IMR-90 (cell line): ENCODE measurements at regions not wholly inside any gene's neighbourhood (a gene's known extent, or its start where the extent isn't known, plus 50 kb on each side); places are given as distances from the start of the nearest gene placed in this dataset.

Experiments
- ATAC-seq: fragments of 200-7000 bp; cut with Tn5 transposase; 2 replicates; pipeline ENCODE4 v1.9.1; 2020; ENCODE audit warnings: low read depth, mild to moderate bottlenecking, moderate library complexity
- BruUV-seq: library from RNA; stranded (reverse); fragments of 400-500 nt; replicated peaks from 2 replicates; lab custom pipeline; 2021; lab: Mats Ljungman, UMichigan
- CTCF ChIA-PET: fragments of 300-600 bp; formaldehyde crosslinking; extraction: SDS; loops from one replicate; lab custom pipeline; 2021; ENCODE audit warnings: antibody characterized with exemption; lab: Yijun Ruan, JAX
- POLR2A ChIA-PET: fragments of 300-600 bp; sonication (Branson Sonifier 250); formaldehyde crosslinking; loops from one replicate; lab custom pipeline; 2022; ENCODE audit warnings: antibody characterized with exemption; ENCODE audit not compliant: unreplicated experiment; lab: Charles Lee
- DNase-seq: peaks from one replicate; pipeline ENCODE4 v3.0.0; 2013
- H2AFZ ChIP-seq: replicated peaks from 2 replicates; pipeline ENCODE3; 2013; ENCODE audit warnings: low read length, mild to moderate bottlenecking; ENCODE audit not compliant: poor library complexity
- H2AK5ac ChIP-seq: 2 replicates; pipeline ENCODE4 v1.6.1; 2013; ENCODE audit warnings: low read depth, low read length, inconsistent platforms
- H2AK9ac ChIP-seq: replicated peaks from 2 replicates; pipeline ENCODE3; 2013; ENCODE audit warnings: mild to moderate bottlenecking, low read depth, low read length, moderate library complexity; ENCODE audit not compliant: poor library complexity
- H2BK120ac ChIP-seq: 2 replicates; pipeline ENCODE4 v1.6.1; 2013; ENCODE audit warnings: low read depth, low read length, inconsistent platforms
- H2BK15ac ChIP-seq: 3 replicates; pipeline ENCODE4 v1.6.1; 2013; ENCODE audit warnings: low read depth, low read length, inconsistent platforms
- H2BK20ac ChIP-seq: 2 replicates; pipeline ENCODE4 v1.6.1; 2013; ENCODE audit warnings: low read depth, mild to moderate bottlenecking, inconsistent platforms, low read length, moderate library complexity
- H2BK5ac ChIP-seq: 2 replicates; pipeline ENCODE4 v1.6.1; 2013; ENCODE audit warnings: mild to moderate bottlenecking, low read depth, low read length, inconsistent platforms; ENCODE audit not compliant: poor library complexity, severe bottlenecking
- H3K14ac ChIP-seq: replicated peaks from 2 replicates; pipeline ENCODE4 v1.6.1; 2013; ENCODE audit warnings: low read depth, low read length, inconsistent platforms
- H3K18ac ChIP-seq: 2 replicates; pipeline ENCODE4 v1.6.1; 2013; ENCODE audit warnings: low read depth, low read length, control low read depth
- H3K23ac ChIP-seq: 2 replicates; pipeline ENCODE4 v1.6.1; 2013; ENCODE audit warnings: low read depth, low read length, inconsistent platforms
- H3K27ac ChIP-seq: 2 replicates; pipeline ENCODE4 v1.5.1; 2013; ENCODE audit warnings: mild to moderate bottlenecking, control low read depth, low read length; ENCODE audit not compliant: insufficient read depth
- H3K27me3 ChIP-seq: 2 replicates; pipeline ENCODE4 v1.6.1; 2013; ENCODE audit warnings: low read length; ENCODE audit not compliant: control insufficient read depth, insufficient read depth
- H3K36me3 ChIP-seq: 2 replicates; pipeline ENCODE4 v1.6.1; 2013; ENCODE audit warnings: low read length, mixed read lengths; ENCODE audit not compliant: control insufficient read depth, insufficient read depth
- H3K4ac ChIP-seq: 2 replicates; pipeline ENCODE4 v1.6.1; 2013; ENCODE audit warnings: low read depth, low read length, inconsistent platforms
- H3K4me1 ChIP-seq: 2 replicates; pipeline ENCODE4 v1.6.1; 2013; ENCODE audit warnings: low read length, mixed read lengths; ENCODE audit not compliant: control insufficient read depth, insufficient read depth
- H3K4me2 ChIP-seq: 2 replicates; pipeline ENCODE4 v1.6.1; 2013; ENCODE audit warnings: low read depth, mild to moderate bottlenecking, control low read depth, low read length, moderate library complexity
- H3K4me3 ChIP-seq: 2 replicates; pipeline ENCODE4 v1.5.1; 2013; ENCODE audit warnings: low read depth, mild to moderate bottlenecking, control low read depth, low read length, moderate library complexity; ENCODE audit not compliant: insufficient read depth
- H3K56ac ChIP-seq: 2 replicates; pipeline ENCODE4 v1.6.1; 2013; ENCODE audit warnings: low read length, inconsistent platforms; ENCODE audit not compliant: insufficient read depth; ENCODE audit errors: extremely low read depth
- H3K79me1 ChIP-seq, 2 experiments: 2 replicates each; pipeline ENCODE4 v1.6.1; 2013; ENCODE audit warnings: low read length in 2 of 2, inconsistent platforms in 1 of 2, low read depth in 1 of 2
- H3K9ac ChIP-seq: 2 replicates; pipeline ENCODE4 v1.6.1; 2013; ENCODE audit warnings: low read depth, low read length, control low read depth
- H3K9me1 ChIP-seq: 2 replicates; pipeline ENCODE4 v1.6.1; 2013; ENCODE audit warnings: low read length, inconsistent platforms; ENCODE audit not compliant: insufficient read depth
- H3K9me3 ChIP-seq: 2 replicates; pipeline ENCODE4 v1.6.1; 2013; ENCODE audit warnings: low read length; ENCODE audit not compliant: control insufficient read depth, insufficient read depth
- H4K20me1 ChIP-seq: 2 replicates; pipeline ENCODE4 v1.6.1; 2013; ENCODE audit warnings: low read length, inconsistent platforms; ENCODE audit not compliant: insufficient read depth
- H4K5ac ChIP-seq: 2 replicates; pipeline ENCODE4 v1.6.1; 2013; ENCODE audit warnings: mild to moderate bottlenecking, low read depth, low read length, control low read depth
- H4K8ac ChIP-seq, 2 experiments: 2 replicates each; pipeline ENCODE4 v1.6.1; 2013; ENCODE audit warnings: low read depth in 2 of 2, low read length in 2 of 2, control low read depth in 1 of 2, inconsistent platforms in 1 of 2
- H4K91ac ChIP-seq: 2 replicates; pipeline ENCODE4 v1.6.1; 2013; ENCODE audit warnings: low read depth, low read length, inconsistent platforms; ENCODE audit not compliant: insufficient read depth
- BHLHE40 ChIP-seq: fragments of 150-350 bp; IDR thresholded peaks from 2 replicates; pipeline ENCODE4 v1.6.1; 2016; ENCODE audit warnings: mild to moderate bottlenecking, low read depth, low read length
- CHD1 ChIP-seq: IDR thresholded peaks from 2 replicates; pipeline ENCODE4 v1.6.1; 2012; ENCODE audit warnings: low read depth, low read length, improper control_type of control experiment
- FOS ChIP-seq: fragments of 150-350 bp; IDR thresholded peaks from 2 replicates; pipeline ENCODE4 v1.6.1; 2016; ENCODE audit warnings: low read depth, low read length
- MAFK ChIP-seq: IDR thresholded peaks from 2 replicates; pipeline ENCODE4 v1.6.1; 2012; ENCODE audit warnings: low read depth, low read length, improper control_type of control experiment
- MAZ ChIP-seq: IDR thresholded peaks from 2 replicates; pipeline ENCODE4 v1.6.1; 2012; ENCODE audit warnings: low read depth, mild to moderate bottlenecking, low read length, improper control_type of control experiment, moderate library complexity, borderline replicate concordance
- NFE2L2 ChIP-seq: fragments of 150-350 bp; IDR thresholded peaks from 2 replicates; pipeline ENCODE4 v1.6.1; 2016; ENCODE audit warnings: low read depth, mild to moderate bottlenecking, low read length
- RAD21 ChIP-seq: IDR thresholded peaks from 2 replicates; pipeline ENCODE4 v1.6.1; 2012; ENCODE audit warnings: low read length, improper control_type of control experiment
- RCOR1 ChIP-seq: IDR thresholded peaks from 2 replicates; pipeline ENCODE4 v1.6.1; 2012; ENCODE audit warnings: mild to moderate bottlenecking, low read length, improper control_type of control experiment; ENCODE audit not compliant: insufficient replicate concordance
- RFX5 ChIP-seq: IDR thresholded peaks from 2 replicates; pipeline ENCODE4 v1.8.0; 2012; ENCODE audit warnings: low read depth, mild to moderate bottlenecking, low read length, moderate library complexity
- USF2 ChIP-seq: fragments of 150-350 bp; IDR thresholded peaks from 2 replicates; pipeline ENCODE4 v1.6.1; 2017; ENCODE audit warnings: mild to moderate bottlenecking, antibody characterized with exemption, low read length, low read depth
- WGBS, 2 experiments: methylation state at CpG; one replicate each; pipeline versions ENCODE4 v1.1.5 to v1.1.7; 2013; ENCODE audit warnings: missing lambda C conversion rate in 2 of 2; ENCODE audit not compliant: insufficient read length in 1 of 2; ENCODE audit errors: extremely low coverage in 2 of 2; 5-methylcytosine and 5-hydroxymethylcytosine counted together
- dilution Hi-C: fragments of 300-500 bp; cut with HindIII; formaldehyde crosslinking; loops from one replicate; pipeline ENCODE4 v1.14.3; 2018; ENCODE audit warnings: low sequenced_read_pairs; ENCODE audit not compliant: unreplicated experiment
- in situ Hi-C: fragments of 300-500 bp; cut with MboI; formaldehyde crosslinking; loops from 3 replicates; pipeline ENCODE4 v1.14.3; 2019; ENCODE audit warnings: low sequenced_read_pairs, inconsistent platforms, mixed read lengths
- intact Hi-C: fragments of 100-400 bp; cut with micrococcal nuclease; formaldehyde crosslinking; loops from 2 replicates; pipeline ENCODE4 v1.10.0; 2022
- TF ChIP-seq, protein P1 (sequence below): fragments of 150-350 bp; IDR thresholded peaks from 2 replicates; pipeline ENCODE4 v1.6.1; 2016; ENCODE audit warnings: low read depth, mild to moderate bottlenecking, low read length, moderate library complexity, borderline replicate concordance

DNA sequence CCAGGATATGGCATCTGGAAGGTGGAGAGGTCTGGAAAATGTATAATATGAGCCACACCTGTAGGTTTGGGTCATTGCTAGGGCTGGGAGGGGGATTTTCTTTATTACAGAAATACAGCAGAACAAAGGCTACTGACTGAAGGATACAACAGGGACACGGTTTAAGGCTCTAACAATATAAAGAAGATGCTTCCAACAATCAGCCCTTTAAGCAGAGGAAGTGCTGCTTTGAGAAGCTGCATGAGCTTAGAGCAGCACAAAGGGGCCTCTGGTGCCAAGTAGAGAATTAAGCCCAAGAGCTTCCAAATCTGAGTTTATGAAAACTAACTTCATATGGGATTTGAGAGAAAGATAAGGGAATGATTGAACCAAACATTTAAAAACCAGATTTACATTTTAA, 174.5 kb upstream of the RMP24 start:
- no peak overlapping the region for H4K91ac ChIP-seq

More for the DNA sequence above, 174.5 kb upstream of the RMP24 start:
- Histone ChIP-seq H2BK120ac (no peak overlapping the region), H2BK20ac (no peak overlapping the region), H3K18ac (no peak overlapping the region), H3K27ac (no peak overlapping the region), H3K4me1 (no peaks in the 10 kb centered on the region), H3K4ac (no peak overlapping the region), H2BK5ac (no peak overlapping the region), H3K4me2 (no peak overlapping the region), H4K5ac (no peak overlapping the region), H3K9ac (no peak overlapping the region), H3K36me3 (no peaks in the 10 kb centered on the region), H3K14ac (no peak overlapping the region), H3K56ac (no peak overlapping the region), H3K9me1 (no peaks in the 10 kb centered on the region; the same call in 1 of the 2 replicates), H3K27me3 (no peaks in the 10 kb centered on the region), H3K9me3 (no peaks in the 10 kb centered on the region), H4K8ac (no peak overlapping the region), H3K79me1 (no peaks in the 10 kb centered on the region), H2AFZ (no peak overlapping the region), H2AK5ac (no peak overlapping the region), H2BK15ac (no peak overlapping the region), H3K23ac (no peak overlapping the region), H3K4me3 (no peak overlapping the region), H4K20me1 (no peaks in the 10 kb centered on the region), H2AK9ac (no peak overlapping the region)
- in situ Hi-C loops, result no loop called here
- no peak for DNase-seq
- dilution Hi-C loops, result no loop called here
- ChIA-PET POLR2A (no interaction called here), CTCF (no interaction called here)
- ATAC-seq, result no peak
- no CpG with 5 or more reads among the region's 1 CpG for WGBS, 2 experiments
- TF ChIP-seq MAFK (no peak), RFX5 (no peak), MAZ (no peak), RCOR1 (no peak), NFE2L2 (no peak), BHLHE40 (no peak), RAD21 (no peak), FOS (no peak), CHD1 (no peak), USF2 (no peak)
- TF ChIP-seq, protein P1, sequence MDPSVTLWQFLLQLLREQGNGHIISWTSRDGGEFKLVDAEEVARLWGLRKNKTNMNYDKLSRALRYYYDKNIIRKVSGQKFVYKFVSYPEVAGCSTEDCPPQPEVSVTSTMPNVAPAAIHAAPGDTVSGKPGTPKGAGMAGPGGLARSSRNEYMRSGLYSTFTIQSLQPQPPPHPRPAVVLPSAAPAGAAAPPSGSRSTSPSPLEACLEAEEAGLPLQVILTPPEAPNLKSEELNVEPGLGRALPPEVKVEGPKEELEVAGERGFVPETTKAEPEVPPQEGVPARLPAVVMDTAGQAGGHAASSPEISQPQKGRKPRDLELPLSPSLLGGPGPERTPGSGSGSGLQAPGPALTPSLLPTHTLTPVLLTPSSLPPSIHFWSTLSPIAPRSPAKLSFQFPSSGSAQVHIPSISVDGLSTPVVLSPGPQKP, result no peak
- BruUV-seq, result no TSS peak
- intact Hi-C loops, result no loop called here
